Neural crest cell (in vitro differentiated cells): ENCODE measurements at regions not wholly inside any gene's neighbourhood (a gene's known extent, or its start where the extent isn't known, plus 50 kb on each side); places are given as distances from the start of the nearest gene placed in this dataset.
A peak's percentile ranks its signal among the peaks of the same experiment; 100 is the strongest.

ENCODE experiments used
- DNase-seq: peaks from one replicate; pipeline ENCODE4 v3.0.0; 2021; ENCODE audit warnings: low read depth, mixed read lengths, low spot score
- H3K27ac Mint-ChIP-seq: one replicate; pipeline ENCODE4 v1.8.0; 2021; ENCODE audit warnings: mild to moderate bottlenecking, mixed read lengths; ENCODE audit not compliant: unreplicated experiment
- H3K27me3 Mint-ChIP-seq: 2 replicates; pipeline ENCODE4 v1.8.0; 2021; ENCODE audit warnings: low read depth, mild to moderate bottlenecking, mixed read lengths
- H3K36me3 Mint-ChIP-seq: 2 replicates; pipeline ENCODE4 v1.8.0; 2021; ENCODE audit warnings: low read depth, mild to moderate bottlenecking, mixed read lengths
- H3K4me1 Mint-ChIP-seq: 2 replicates; pipeline ENCODE4 v1.8.0; 2021; ENCODE audit warnings: mixed read lengths
- H3K4me3 Mint-ChIP-seq: one replicate; pipeline ENCODE4 v1.8.0; 2021; ENCODE audit warnings: mild to moderate bottlenecking, mixed read lengths
- H3K9me3 Mint-ChIP-seq: 2 replicates; pipeline ENCODE4 v1.8.0; 2021; ENCODE audit warnings: mixed read lengths
- TF ChIP-seq, protein P1 (sequence below): fragments of 200-600 bp; sonication (generic); conservative IDR thresholded peaks from 2 replicates; pipeline ENCODE4 v1.5.0; 2021; ENCODE audit warnings: antibody characterized with exemption, mild to moderate bottlenecking

DNA sequence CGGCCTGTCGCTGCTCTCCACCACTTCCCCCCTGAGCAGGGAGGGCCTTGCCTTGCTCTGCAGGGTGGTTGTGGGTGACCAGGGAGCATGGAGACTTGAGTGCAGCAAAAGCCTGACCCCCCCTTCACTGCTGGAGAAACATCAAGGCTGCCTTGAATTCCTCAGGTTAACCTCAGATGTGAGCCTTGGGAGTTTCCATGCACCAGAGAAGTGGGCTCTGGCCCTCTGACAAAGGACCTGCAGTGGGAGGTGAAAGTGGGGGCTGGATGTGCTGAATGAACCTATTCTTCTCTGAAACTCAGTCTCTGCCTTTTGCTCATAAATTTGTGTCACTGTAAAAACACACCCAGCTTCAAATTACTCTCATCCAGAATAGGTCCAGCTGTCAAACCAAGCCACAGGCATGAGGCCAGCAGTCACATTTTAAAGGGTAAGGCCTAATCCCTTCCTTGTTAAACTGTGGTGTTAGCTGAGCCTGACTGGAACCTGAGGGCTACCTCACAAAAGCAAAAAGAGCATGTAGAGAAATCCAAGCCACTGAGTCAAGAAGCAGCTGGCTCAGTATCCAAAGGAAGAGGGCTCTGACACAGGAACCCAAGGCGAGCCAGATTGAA, 356.8 kb downstream of the CCSER2 start:
- TF ChIP-seq, protein P1, sequence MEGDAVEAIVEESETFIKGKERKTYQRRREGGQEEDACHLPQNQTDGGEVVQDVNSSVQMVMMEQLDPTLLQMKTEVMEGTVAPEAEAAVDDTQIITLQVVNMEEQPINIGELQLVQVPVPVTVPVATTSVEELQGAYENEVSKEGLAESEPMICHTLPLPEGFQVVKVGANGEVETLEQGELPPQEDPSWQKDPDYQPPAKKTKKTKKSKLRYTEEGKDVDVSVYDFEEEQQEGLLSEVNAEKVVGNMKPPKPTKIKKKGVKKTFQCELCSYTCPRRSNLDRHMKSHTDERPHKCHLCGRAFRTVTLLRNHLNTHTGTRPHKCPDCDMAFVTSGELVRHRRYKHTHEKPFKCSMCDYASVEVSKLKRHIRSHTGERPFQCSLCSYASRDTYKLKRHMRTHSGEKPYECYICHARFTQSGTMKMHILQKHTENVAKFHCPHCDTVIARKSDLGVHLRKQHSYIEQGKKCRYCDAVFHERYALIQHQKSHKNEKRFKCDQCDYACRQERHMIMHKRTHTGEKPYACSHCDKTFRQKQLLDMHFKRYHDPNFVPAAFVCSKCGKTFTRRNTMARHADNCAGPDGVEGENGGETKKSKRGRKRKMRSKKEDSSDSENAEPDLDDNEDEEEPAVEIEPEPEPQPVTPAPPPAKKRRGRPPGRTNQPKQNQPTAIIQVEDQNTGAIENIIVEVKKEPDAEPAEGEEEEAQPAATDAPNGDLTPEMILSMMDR = no peak
- Mint-ChIP-seq H3K4me1 (no peaks in the 10 kb centered on the region), H3K36me3 (no peaks in the 10 kb centered on the region), H3K4me3 (no peak overlapping the region), H3K27ac (no peak overlapping the region), H3K27me3 (no peaks in the 10 kb centered on the region), H3K9me3 (peaks cover 5% of the 10 kb centered on the region)
- no peak for DNase-seq

DNA sequence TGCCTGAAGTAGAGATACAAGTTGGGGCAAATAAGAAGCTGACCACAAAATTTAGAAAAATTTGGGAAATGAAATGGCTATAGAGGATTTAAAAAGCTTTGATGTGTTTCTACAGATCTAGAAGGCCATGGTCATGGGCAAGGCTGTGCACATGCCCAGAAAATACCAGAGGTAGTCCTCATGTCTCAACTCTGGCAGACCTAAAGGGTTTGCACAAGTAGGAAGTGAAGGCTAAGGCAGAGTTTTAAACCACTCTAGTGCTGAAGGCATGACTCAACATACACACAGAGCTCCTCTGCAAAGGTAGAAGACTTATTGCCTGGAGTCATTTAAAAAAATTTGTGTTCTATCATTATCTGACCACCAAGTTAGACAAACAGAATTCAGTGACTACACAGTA, 364.6 kb downstream of the CCSER2 start:
- no peaks in the 10 kb centered on the region for H3K27me3 Mint-ChIP-seq

DNA sequence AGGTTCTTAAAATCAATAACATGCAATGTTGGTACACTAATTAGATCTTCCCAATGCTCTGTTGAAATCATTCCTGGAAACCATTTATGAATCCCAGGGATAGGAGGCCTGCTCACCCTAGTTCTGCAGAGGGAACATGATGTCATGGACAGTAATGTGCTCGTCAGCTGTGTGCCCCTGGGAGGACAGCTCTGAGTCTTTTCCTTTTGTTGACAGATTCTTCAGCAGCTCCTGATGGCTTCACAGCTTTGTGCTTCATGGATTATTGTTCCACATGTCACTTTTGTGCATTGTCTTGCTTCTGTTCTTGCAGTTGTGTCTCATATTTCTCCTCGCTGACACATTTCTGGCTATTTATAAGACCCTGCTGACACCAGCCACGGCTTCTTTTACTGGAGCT, 367.5 kb downstream of the CCSER2 start:
- Mint-ChIP-seq H3K27ac (peak overlapping the region; percentile 72), H3K4me3 (no peak overlapping the region), H3K9me3 (peaks cover 5% of the 10 kb centered on the region), H3K4me1 (peaks cover 6% of the 10 kb centered on the region), H3K36me3 (no peaks in the 10 kb centered on the region), H3K27me3 (no peaks in the 10 kb centered on the region)
- DNase-seq = no peak
- TF ChIP-seq, protein P1 = no peak

More for the DNA sequence above, 364.6 kb downstream of the CCSER2 start:
- DNase-seq = no peak
- Mint-ChIP-seq H3K9me3 (peaks cover 5% of the 10 kb centered on the region), H3K36me3 (no peaks in the 10 kb centered on the region), H3K4me1 (no peaks in the 10 kb centered on the region), H3K27ac (no peak overlapping the region), H3K4me3 (no peak overlapping the region)
- TF ChIP-seq, protein P1 = no peak

DNA sequence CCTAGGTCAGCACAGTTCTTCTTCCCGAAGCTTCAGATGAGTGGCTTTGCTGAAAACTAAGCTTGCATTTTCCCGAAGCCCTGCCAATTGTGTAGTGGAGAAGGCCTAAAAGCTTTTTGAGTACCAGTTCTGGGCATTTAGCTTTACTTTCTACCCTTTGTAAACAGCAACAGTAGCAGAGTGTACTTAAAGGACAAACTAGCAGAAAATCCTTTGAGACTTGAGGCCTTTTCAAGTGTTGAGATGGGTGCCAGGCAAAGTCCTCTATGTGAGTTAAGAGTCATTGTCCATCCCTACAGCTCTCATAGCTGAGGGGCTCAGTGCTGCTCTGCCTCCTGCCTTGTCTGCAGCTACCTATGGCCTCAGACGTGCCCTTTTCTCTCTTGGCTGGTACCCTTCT, 368.2 kb downstream of the CCSER2 start:
- H3K36me3 Mint-ChIP-seq = no peaks in the 10 kb centered on the region
- no peak overlapping the region for H3K27ac Mint-ChIP-seq
- DNase-seq = no peak
- H3K9me3 Mint-ChIP-seq = peaks cover 5% of the 10 kb centered on the region
- H3K4me3 Mint-ChIP-seq = no peak overlapping the region
- TF ChIP-seq, protein P1 = no peak
- peaks cover 7% of the 10 kb centered on the region for H3K4me1 Mint-ChIP-seq
- no peaks in the 10 kb centered on the region for H3K27me3 Mint-ChIP-seq

DNA sequence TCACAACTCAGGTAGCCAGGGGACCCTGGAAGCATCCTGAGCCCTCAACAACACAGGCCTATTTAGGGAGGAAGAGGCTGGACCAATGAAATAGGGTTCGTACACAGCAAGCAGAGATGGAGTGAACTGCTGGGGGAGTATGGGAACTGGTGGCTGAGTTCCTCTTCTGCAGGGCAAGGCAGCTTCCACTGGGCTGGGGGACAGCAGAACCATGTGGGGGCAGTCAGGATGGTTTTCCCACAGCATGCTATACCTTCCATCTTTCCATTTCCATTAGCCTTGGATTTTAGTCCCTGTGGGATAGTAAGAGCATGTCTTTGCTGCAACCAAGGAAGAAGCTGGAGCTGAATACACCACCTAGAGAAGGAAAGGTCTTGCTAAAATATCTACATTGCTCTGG, 370.6 kb downstream of the CCSER2 start:
- TF ChIP-seq, protein P1 = no peak
- DNase-seq = no peak
- Mint-ChIP-seq H3K4me3 (no peak overlapping the region), H3K27ac (no peak overlapping the region), H3K4me1 (peaks cover 7% of the 10 kb centered on the region), H3K36me3 (no peaks in the 10 kb centered on the region), H3K9me3 (no peaks in the 10 kb centered on the region), H3K27me3 (no peaks in the 10 kb centered on the region)
